HG03097 (cell line): ENCODE measurements at regions not wholly inside any gene's neighbourhood (a gene's known extent, or its start where the extent isn't known, plus 50 kb on each side); places are given as distances from the start of the nearest gene placed in this dataset.
A peak's percentile ranks its signal among the peaks of the same experiment; 100 is the strongest.

Experiments used
- ATAC-seq: cut with Tn5 transposase; IDR thresholded peaks from one replicate; pipeline ENCODE4 v1.9.1; 2021; ENCODE audit not compliant: unreplicated experiment, low FRiP score

DNA sequence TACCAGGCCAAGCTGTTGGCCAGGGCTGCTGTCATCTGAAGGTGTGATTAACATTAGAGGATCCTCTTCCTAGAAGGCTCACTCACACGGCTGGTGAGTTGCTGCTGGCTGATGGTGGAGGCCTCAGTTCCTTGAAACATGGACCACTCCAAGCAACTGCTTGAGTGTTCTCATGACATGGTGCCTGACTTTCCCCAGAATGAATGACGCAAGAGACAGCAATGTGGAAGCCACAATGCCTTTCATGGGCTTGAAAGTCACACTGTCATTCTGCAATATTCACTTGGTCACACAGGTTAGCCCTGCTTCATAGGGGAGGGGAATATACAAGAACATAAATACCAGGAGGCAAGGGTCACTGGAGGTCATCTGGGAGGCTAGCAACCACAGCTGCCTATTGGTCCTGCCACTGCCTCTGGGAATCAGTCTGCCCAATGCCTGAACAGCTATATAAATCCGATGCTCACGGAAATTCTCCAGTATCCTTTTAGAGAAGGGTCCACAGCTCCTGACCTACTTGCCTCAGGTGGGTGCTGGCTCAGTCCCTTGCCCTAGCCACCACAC lies 97.1 kb upstream of the MAML3 start:
- ATAC-seq: no peak

GRCh38 chr4:140249351-140249750 lies 95.4 kb upstream of the MAML3 start:
- ATAC-seq: no peak

GRCh38 chr4:140247237-140247636 lies 93.3 kb upstream of the MAML3 start:
- no peak for ATAC-seq

- no peak for ATAC-seq
Observed at GRCh38 chr4:140246216-140246615, 92.2 kb upstream of the MAML3 start.

GRCh38 chr4:140244328-140244727 lies 90.3 kb upstream of the MAML3 start:
- ATAC-seq: no peak

- peak; percentile 78 for ATAC-seq
Observed at GRCh38 chr4:140243278-140243753, 89.3 kb upstream of the MAML3 start.

GRCh38 chr4:140242357-140243277 lies 88.6 kb upstream of the MAML3 start:
- ATAC-seq: peak; percentile 25

GRCh38 chr4:140240237-140240636 lies 86.3 kb upstream of the MAML3 start:
- ATAC-seq: no peak

DNA sequence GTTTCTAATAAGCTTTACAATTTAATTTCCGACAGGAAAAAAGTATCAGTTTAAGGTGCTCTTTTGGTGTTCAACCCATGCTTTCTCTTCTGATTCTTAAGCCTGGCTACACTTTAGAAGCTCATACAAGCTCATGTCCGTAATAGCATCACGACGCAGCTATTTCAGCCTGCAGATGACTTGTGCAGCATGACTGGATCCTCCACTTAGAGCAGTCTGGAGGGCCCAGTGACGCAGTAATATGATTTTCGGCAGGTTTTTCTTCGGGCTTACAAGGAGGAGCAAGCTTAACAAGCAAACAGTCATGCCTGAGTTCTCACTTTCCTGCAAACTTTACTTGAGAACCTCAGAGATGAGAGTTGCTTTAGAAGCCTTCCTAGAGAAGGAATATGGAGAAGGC lies 85.3 kb upstream of the MAML3 start:
- no peak for ATAC-seq

DNA sequence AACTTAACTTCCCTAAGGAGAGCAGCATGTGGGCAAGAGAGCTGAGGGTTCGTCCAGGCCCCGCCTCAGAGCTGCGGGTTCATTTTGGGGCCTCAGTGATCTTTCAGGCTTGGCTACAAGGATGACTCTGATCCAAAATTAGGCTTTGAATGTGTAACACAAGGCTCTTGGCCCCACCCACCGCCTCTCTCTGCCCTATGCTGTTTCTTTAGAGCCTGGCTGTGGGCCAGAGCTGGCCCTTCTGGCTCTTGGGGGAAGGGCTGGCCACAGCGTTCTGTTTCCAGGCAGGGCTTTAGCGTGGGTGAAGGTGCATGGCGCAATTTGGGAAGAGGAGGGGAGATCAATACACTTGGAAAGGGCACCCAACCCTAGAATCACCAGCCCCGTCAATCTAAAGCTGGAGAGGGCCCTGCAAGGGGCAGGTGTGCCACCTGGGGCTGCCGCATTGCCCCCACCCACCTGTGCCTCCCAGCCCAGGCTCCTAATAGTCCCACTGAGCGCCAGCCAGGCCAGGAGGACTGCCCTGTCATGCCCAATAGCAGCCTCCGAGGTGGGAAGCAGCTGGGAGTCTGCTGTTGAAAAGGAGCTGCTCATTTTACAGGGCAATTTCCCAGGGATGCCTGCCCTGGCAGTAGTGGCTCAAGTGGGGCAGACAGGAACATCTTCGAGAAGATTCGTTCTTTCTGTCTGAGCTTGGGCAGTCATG lies 84.5 kb upstream of the MAML3 start:
- ATAC-seq: no peak

DNA sequence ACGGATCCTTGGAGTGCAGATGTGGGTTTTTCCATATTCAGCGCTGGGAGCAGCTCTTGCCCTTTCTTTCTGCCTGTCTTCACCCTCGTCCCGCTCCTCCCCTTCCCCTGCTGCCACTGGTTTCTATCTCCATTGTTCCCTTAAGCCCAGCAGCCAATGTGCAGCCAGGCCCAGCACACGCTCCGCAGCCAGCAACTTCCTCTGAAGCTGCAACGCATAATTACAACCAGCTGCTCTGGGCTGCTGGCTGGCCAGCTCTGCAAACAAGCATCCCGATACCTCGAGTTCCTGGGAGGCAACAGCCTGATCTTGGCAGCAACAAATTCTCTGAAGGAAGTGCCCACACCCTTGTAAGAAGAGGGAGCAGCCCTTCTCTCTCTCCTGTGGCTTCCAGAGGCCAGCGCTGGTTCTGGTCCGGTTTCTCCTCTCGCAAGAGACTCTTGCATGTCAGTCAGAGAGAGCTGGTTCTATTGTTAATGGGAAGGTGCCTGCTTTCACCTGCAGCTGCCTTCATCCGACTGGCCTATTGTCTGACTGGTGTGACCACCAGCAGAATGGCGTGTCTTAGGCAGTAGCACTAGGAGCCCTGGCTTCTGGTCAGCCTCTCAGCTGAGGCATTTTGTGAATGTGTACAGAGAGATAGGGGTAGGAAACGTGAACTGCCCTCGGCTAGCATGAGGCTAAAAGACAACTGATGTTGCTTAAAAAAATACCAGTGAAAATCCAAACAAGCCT lies 83.8 kb upstream of the MAML3 start:
- no peak for ATAC-seq

GRCh38 chr4:140236654-140237169 lies 82.7 kb upstream of the MAML3 start:
- no peak for ATAC-seq

DNA sequence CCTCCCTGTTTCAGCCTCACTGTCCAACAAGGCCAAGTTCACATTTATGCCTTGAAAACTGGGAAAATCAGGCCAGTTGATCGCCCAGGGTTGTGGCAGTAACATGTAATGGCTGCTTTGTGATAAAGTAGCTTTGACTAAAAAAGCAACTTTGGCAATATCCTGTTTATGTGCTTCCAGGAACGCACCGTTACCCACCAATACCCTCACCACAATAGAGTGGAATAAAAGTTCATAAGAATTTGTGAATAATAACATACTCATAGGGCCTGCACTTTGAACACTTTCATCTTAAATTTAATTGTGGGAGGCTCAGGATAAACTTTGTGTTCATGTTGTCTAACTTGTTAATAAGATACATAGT lies 80.7 kb upstream of the MAML3 start:
- ATAC-seq: no peak

DNA sequence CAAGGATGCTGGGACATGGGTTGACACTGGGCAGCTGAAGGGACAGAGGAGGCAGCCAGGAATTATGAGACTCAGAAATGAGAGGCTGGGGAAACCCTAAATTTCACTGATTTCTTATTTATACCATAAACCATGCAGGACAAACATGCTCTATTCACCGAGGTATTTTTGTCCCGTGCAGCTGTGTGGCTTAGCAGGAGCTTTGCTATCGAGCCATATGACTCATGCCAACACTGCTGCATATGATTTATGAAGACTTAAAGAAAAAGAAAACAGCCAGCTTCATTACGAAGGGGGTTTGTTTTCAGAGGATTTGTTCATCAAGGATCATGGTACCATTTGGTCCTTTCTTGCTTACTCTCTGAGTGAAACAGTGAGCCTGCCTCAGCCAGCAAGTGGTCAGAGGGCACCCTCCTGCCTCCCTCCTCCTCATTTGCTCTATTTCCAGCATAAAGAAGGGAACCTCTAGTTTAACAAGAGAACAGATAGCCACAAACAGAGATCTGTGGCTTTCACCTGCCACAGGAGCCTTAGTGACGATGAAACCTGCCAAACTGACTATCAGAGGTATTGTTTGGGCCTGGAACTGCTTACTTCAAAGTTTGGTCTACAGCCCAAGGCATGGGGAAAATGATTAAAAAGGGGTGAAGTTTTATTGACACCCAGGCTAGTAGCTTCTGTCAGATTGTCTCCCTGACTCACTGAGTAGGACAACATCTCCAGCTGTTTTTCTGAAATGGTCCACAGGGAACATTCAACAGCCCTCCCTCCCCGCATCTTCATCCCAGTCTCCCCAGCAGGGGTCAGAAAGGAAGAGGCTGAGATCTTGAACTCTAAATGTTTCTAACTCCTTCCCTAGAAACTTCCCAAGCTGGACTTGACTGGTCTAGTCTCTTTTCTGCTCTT lies 80.1 kb upstream of the MAML3 start:
- ATAC-seq: no peak

- ATAC-seq: no peak
Observed at GRCh38 chr4:140229881-140230280, 75.9 kb upstream of the MAML3 start.

GRCh38 chr4:140227286-140227685 lies 73.3 kb upstream of the MAML3 start:
- no peak for ATAC-seq

DNA sequence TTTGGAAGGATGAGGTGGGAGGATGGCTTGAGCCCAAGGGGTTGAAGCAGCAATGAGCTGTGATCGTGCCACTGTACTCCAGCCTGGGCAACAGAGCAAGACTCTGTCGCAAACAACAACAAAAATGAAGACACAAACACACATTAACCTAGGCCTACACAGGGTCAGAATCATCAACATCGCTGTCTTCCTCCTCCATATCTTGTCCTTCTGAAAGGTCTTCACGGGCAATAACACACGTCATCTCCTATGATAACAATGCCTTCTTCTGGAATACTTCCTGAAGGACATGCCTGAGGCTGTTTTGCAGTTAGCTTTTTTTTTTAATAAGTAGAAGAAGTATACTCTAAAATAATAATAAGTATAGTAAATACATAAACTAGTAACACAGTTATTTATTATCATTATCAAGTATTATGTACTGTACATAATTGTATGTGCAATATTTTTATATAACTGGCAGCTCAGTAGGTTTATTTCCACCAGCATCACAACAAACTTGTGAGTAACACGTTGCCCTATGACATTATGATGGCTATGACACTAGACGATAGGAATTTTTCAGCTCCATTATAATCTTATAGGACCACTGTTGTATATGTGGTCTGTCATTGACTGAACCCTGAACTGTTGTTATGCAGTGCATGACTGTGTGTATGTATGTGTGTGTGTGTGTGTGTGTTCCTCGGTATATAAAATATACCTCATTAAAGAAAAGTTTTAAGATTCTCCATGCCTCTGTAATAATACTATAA lies 69.2 kb upstream of the MAML3 start:
- no peak for ATAC-seq

DNA sequence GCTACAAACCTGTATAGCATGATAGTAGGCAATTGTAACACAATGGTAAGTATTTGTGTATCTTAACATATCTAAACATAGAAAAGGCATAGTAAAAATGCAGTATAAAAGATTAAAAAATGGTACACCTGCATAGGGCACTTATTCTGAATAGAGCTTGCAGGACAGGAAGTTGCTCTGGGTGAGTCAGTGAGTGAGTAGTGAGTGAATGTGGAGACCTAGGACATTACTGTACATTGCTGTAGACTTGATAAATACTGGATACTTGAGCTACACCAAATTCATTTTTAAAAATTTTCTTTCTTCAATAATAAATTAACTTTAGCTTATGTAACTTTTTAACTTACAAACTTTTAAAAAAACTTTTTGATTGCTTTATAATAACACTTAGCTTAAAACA lies 68.2 kb upstream of the MAML3 start:
- ATAC-seq: no peak

DNA sequence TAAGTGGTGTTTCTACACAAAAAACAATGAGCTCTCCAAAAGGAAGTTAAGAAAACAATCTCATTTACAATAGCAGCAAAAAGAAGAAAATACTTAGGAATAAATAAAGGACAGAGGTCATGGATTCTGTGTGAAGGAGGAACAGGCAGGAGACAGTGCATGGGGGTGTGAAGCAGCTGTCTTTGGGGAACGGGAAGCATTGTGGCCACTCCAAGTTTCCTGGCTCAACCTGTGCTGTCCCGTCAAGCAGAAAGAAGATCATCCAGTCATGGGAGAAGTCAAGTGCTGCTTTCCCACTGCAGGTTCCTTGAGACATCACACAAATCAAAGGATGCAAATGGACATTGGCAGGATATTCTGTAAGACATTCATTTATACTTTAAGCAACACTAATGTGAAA lies 66.1 kb upstream of the MAML3 start:
- ATAC-seq: no peak
